ENCODE measurements at regions not wholly inside any gene's neighbourhood (a gene's known extent, or its start where the extent isn't known, plus 50 kb on each side); places are given as distances from the start of the nearest gene placed in this dataset.

GRCh38 chr11:96706761-96707160 is 316.9 kb downstream of the JRKL start:
- H3K27ac ChIP-seq (ENCODE audit: insufficient read depth, low read length) = no peak overlapping the region
- no peak overlapping the region for H2AFZ ChIP-seq (replicated peaks; ENCODE audit: low read length, poor library complexity)
- no peaks in the 10 kb centered on the region for H3K9me1 ChIP-seq (ENCODE audit: insufficient read depth, low read length)
- ChIA-PET POLR2A (ENCODE audit: unreplicated experiment) (no interaction called here), CTCF (interaction anchor here (0.6 kb wide), 1 partner anchor 1477 kb away, joined by 4 read pairs; no protein-coding TSS in a partner anchor)
- dilution Hi-C loops (cut with HindIII; ENCODE audit: low sequenced_read_pairs, unreplicated experiment) (no loop called here), in situ Hi-C loops (cut with MboI; ENCODE audit: low sequenced_read_pairs) (no loop called here), intact Hi-C loops (cut with micrococcal nuclease) (no loop called here)
- H2BK120ac ChIP-seq (ENCODE audit: low read depth, low read length) = no peak overlapping the region
- H3K14ac ChIP-seq (replicated peaks; ENCODE audit: low read depth, low read length) = no peak overlapping the region
- TF ChIP-seq CEBPB (IDR thresholded peaks at IDR 0.05; ENCODE audit: low read depth, low read length) (no peak), BHLHE40 (IDR thresholded peaks at IDR 0.05; ENCODE audit: low read depth, low read length) (no peak), MAZ (IDR thresholded peaks at IDR 0.05; ENCODE audit: borderline replicate concordance, low read depth, low read length) (no peak), ELK1 (IDR thresholded peaks at IDR 0.05; ENCODE audit: borderline replicate concordance, low read depth, low read length) (no peak), FOS (IDR thresholded peaks at IDR 0.05; ENCODE audit: low read depth, low read length) (no peak), CHD1 (IDR thresholded peaks at IDR 0.05; ENCODE audit: low read depth, low read length) (no peak), SMC3 (IDR thresholded peaks at IDR 0.05; ENCODE audit: low read depth, low read length) (no peak), CTCF (conservative IDR thresholded peaks at IDR 0.05; ENCODE audit: low read depth, low read length) (no peak), RAD21 (IDR thresholded peaks at IDR 0.05; ENCODE audit: low read length) (no peak), USF2 (IDR thresholded peaks at IDR 0.05; ENCODE audit: low read depth, low read length) (no peak), RFX5 (IDR thresholded peaks at IDR 0.05; ENCODE audit: low read depth, low read length) (no peak), NFE2L2 (IDR thresholded peaks at IDR 0.05; ENCODE audit: low read depth, low read length) (no peak), MXI1 (IDR thresholded peaks at IDR 0.05; ENCODE audit: borderline replicate concordance, low read depth, low read length) (no peak)
- no peak overlapping the region for H3K4ac ChIP-seq (ENCODE audit: low read depth, low read length)
- H3K79me1 ChIP-seq (ENCODE audit: low read depth in 1 of 2, low read length in 2 of 2) = no peaks in the 10 kb centered on the region
- H3K4me1 ChIP-seq (ENCODE audit: control insufficient read depth, insufficient read depth, low read length) = no peaks in the 10 kb centered on the region
- H2BK20ac ChIP-seq (ENCODE audit: low read depth, low read length) = no peak overlapping the region
- no peak overlapping the region for H4K5ac ChIP-seq (ENCODE audit: low read depth, low read length)
- H3K4me2 ChIP-seq (ENCODE audit: low read depth, low read length) = no peak overlapping the region
- no peak overlapping the region for H2BK5ac ChIP-seq (ENCODE audit: low read depth, low read length, poor library complexity, severe bottlenecking)
- no peak overlapping the region for H2AK5ac ChIP-seq (ENCODE audit: low read depth, low read length)
- H3K18ac ChIP-seq (ENCODE audit: low read depth, low read length) = no peak overlapping the region
- no CpG with 5 or more reads among the region's 3 CpGs for WGBS, 2 experiments (ENCODE audit: extremely low coverage in 2 of 2, insufficient read length in 1 of 2)
- BruUV-seq (replicated peaks) = no TSS peak
- no peak overlapping the region for H3K4me3 ChIP-seq (ENCODE audit: insufficient read depth, low read depth, low read length)
- H3K56ac ChIP-seq (ENCODE audit: extremely low read depth, insufficient read depth, low read length) = no peak overlapping the region
- no peak for DNase-seq
- H2AK9ac ChIP-seq (replicated peaks; ENCODE audit: low read depth, low read length, poor library complexity) = no peak overlapping the region
- no peaks in the 10 kb centered on the region for H3K9me3 ChIP-seq (ENCODE audit: control insufficient read depth, insufficient read depth, low read length)
- no peak overlapping the region for H3K23ac ChIP-seq (ENCODE audit: low read depth, low read length)
- H4K20me1 ChIP-seq (ENCODE audit: insufficient read depth, low read length) = no peaks in the 10 kb centered on the region
- no peak overlapping the region for H2BK15ac ChIP-seq (ENCODE audit: low read depth, low read length)
- no peak overlapping the region for H4K8ac ChIP-seq (ENCODE audit: low read depth in 2 of 2, low read length in 2 of 2)
- no peaks in the 10 kb centered on the region for H3K36me3 ChIP-seq (ENCODE audit: control insufficient read depth, insufficient read depth, low read length)
- no peaks in the 10 kb centered on the region for H3K27me3 ChIP-seq (ENCODE audit: control insufficient read depth, insufficient read depth, low read length)
- no peak overlapping the region for H3K9ac ChIP-seq (ENCODE audit: low read depth, low read length)
- H4K91ac ChIP-seq (ENCODE audit: insufficient read depth, low read depth, low read length) = no peak overlapping the region
- ATAC-seq (ENCODE audit: low read depth) = no peak

All from IMR-90 (cell line).